Endothelial cell of hepatic sinusoid (primary cell): ENCODE measurements at regions not wholly inside any gene's neighbourhood (a gene's known extent, or its start where the extent isn't known, plus 50 kb on each side); places are given as distances from the start of the nearest gene placed in this dataset.

Source experiments
- in situ Hi-C: cut with HindIII; loops from 2 replicates; pipeline ENCODE4 v1.10.0; 2017; ENCODE audit warnings: low sequenced_read_pairs

GRCh38 chr7:41910940-41911600, 208.2 kb upstream of the INHBA start:
- in situ Hi-C loops = loop anchor here (5.0 kb wide), 1 partner anchor 199 kb away; no protein-coding TSS in a partner anchor

DNA sequence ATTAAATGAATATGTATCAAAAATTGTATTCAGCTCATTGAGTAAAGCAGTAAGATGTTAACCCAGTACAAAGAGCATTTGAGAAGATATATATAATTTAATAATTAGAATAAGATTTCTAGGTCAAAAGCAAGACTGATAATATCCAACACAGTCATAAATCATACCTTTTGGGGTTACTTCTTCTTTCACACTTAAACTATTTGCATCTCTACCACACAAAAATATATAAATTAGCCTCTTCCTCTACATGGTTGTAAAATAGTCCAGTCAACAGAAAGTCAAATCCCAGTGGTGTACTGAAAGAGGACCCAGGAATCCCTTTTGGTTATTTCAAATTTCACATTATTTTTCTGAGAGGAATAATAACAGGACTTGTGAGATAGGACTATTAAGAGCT, 204.6 kb upstream of the INHBA start:
- in situ Hi-C loops = no loop called here

- in situ Hi-C loops = no loop called here
Measured at GRCh38 chr7:41900532-41900931, 197.6 kb upstream of the INHBA start.

DNA sequence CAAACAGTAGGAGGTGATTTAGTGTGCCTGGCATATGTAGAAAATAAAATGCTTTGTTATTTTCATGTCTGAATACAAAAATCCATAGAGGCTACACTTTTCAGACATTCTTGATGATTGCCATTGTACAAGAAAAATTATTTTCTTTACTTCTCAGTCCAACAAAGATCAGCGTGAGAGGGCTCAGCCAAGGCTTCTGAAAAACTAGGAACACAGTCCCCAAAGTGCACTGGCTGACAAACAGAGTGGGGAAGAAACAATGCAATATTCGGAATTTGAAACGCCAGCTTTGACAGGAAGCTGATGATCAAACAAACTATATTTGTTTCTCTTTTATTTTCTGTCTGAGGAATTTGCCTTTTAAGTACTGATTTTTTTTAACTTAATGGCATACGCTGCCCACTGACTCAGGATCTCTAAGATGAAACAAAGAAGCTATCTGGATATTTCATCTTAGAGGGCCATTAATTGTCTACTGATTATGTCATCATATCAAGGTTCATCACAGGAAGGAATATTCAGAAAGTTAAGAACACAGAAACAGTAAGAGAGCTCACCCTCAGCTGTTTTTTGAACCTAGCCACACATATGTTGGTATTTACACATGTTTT, 197.0 kb upstream of the INHBA start:
- in situ Hi-C loops = no loop called here

DNA sequence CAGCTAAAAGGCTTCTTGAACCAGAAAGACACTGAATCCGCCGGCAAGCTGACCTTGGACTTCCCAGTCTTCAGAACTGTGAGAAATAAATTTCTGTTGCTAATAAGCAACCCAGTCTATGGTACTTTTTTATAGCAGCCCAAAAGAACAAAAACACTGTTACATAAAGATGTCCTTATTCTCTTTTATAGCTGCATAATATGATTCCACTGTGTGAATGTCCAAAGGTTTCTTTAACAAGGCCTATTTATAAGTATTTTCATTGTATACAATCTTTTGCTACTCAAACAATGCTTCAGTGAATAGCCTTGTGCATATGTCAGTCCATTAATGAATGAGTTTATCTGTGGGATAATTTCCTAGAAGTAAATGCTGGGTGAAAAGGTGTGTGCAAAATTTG, 190.8 kb upstream of the INHBA start:
- in situ Hi-C loops = no loop called here

DNA sequence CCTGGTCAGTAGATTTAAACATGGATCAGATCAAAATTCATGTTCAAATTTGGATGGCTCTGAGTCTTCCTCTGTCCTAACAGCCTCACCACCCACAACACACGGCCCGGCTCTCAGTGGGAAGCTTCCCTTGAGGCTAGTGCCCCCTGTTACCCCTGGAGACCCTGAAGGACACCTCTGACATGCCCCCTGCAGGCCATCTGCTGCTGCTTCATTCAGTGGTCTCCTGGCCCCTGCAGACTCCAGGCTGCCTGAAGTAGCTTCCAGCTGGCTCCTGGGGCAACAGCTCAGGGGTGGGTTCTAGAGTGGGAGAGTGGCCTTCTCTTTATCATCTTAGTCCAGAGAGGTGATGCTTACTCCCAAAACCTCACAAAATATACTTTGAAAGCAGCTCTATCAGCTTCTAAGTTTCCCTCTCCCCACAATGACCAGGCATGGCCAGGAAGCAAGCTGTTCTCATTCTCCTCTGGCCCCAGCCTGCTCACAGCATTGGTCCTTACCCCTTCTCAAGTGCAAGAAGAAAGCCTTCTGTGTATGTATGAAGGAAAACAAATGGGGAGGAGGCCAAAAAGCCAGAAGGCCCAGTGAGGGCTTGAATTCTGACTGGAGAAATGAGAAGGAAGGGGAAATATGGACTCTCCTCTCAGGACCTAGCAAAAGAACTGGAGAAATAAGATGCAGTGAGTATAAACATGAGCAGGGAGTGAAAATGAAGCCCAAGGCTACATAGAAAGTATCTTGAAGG, 189.6 kb upstream of the INHBA start:
- in situ Hi-C loops = no loop called here

GRCh38 chr7:41891950-41892349, 189.1 kb upstream of the INHBA start:
- in situ Hi-C loops = no loop called here

DNA sequence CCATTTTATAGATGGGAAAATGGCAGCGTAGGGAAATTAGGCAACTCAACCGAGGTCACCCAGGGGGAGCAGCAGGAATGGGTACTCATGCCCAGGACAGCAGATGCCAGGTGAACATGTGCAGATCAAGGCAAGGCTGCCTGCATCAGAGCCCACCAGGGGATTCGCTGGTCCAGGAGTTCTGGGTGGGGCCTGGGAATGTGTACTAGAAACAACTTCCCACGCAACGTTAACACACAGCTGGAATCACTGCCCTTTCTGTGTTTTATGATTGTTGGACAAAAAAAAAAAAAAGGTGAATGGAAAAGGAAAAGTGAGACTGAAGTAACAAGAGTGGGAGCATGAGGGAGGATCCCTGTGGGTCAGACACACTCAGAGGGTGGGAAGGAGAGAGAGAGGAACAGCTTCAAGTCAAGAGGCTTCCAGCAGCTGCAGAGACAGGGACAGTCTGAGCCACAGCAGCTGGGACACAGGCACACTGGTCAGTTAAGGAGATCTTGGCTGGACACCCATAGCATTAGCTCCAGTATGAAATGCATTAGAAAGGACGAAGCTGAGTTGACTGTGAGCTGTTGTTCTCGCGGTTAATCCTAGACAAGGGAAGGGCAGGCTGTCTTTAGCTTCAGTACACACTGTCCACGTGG, 187.9 kb upstream of the INHBA start:
- in situ Hi-C loops = no loop called here

GRCh38 chr7:41889472-41889871, 186.6 kb upstream of the INHBA start:
- in situ Hi-C loops = no loop called here

DNA sequence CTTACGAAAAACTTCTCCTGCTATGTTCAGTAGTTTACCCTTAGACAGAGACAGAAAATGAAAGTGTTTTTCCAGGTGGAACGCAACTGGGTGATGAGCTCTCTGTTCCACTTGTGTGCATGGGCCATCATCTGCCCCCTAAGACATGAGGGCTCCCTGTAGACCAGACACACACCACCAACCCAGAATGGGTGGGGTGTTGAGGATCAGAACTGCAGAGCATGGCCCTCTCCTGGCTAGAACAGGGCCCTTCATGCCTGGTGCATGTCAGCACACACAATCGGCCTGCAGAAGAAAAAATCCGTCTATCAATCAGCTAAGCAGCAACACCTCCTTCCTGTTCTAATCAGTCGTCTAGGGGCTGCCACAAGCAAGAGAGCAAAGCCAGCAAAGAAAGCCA, 186.2 kb upstream of the INHBA start:
- in situ Hi-C loops = no loop called here

GRCh38 chr7:41887416-41887815, 184.5 kb upstream of the INHBA start:
- in situ Hi-C loops = no loop called here

DNA sequence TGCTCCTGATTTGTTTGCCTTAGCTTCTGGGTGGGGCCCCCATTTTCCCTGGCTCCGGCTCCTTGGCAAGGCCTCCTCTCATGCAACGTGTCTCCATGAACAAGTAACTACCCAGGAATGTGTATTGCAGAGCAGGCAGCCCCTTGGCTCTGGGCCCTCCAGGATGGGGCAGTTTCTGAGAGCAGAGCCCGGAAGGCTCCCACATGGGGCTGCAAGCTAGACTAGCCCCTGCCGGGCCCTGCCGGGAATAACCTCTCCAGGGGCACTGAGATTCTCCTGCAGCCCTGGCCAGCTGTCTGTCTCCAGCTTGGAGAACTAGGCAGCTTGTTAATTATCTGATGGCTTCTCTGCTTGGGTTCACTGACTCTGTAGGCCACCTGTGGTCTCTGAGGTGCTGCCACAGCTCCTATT, 184.0 kb upstream of the INHBA start:
- in situ Hi-C loops = no loop called here

DNA sequence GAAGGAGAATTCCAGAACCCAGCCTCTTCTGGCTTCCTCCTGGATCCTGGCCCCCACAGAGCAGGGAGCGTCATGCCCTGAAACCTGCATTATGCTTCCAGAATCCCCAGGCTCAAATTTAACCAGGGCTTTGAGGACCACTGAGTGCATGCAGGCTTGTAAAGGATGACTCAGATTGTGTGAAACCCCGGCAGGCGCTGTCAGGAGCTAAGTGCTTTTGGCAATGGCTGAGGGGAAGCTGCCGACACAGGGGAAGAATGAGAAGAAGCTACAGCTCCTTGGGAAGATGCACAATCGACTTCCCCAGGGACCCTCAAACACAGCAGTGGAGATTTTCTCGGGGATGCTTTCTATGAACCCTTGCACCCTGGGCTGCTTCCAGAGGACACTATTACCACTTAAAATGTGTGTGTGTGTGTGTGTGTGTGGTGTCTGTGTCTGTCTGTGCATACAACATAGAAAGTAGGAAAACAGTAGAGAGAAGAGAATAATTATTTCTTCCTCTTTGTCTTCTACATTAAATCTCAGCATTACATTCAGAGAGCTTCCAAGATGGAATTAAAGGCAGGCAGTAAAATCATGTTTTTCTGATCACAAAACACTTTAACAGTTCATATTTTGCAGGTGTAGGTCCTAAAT, 183.5 kb upstream of the INHBA start:
- in situ Hi-C loops = no loop called here

GRCh38 chr7:41885748-41886147, 182.9 kb upstream of the INHBA start:
- in situ Hi-C loops = no loop called here

- in situ Hi-C loops = no loop called here
Measured at GRCh38 chr7:41885078-41885477, 182.2 kb upstream of the INHBA start.

DNA sequence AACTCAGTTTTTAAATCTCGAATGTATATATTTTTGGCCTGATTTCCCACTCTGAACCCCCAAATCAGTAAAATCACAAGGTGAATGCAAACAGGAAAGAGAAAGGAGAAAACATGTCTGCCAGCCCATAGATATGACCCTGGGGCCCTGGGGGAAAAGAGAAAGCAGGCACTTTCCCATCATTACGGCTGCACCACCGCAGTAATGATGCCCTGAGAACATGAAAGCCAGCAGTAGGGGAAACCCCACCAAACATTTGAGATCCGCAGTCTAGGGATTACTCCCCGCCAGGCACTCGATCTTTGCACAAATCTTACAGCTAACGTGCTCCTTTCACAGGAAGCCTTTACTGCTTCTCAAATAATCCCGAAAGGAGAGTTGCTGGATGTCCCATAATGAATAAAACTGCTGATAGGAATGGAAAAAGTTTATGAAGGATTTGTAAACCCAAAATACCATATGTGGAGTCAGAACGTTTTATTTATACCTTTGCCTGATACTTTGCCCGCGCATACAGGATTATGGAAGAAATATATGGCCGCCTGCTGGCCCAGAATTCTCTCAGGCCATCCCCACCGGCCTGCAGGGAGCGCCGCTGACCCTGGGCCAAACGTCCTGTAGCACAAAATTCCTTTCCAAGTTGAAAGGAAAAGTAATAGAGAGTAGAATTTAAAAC, 180.0 kb upstream of the INHBA start:
- in situ Hi-C loops = no loop called here

- in situ Hi-C loops = no loop called here
Measured at GRCh38 chr7:41882256-41882655, 179.4 kb upstream of the INHBA start.

GRCh38 chr7:41881331-41882130, 178.6 kb upstream of the INHBA start:
- in situ Hi-C loops = no loop called here

- in situ Hi-C loops = no loop called here
Measured at GRCh38 chr7:41880107-41880506, 177.2 kb upstream of the INHBA start.

GRCh38 chr7:41879403-41879802, 176.5 kb upstream of the INHBA start:
- in situ Hi-C loops = no loop called here
